NCI-H524 (cell line): ENCODE measurements at regions not wholly inside any gene's neighbourhood (a gene's known extent, or its start where the extent isn't known, plus 50 kb on each side); places are given as distances from the start of the nearest gene placed in this dataset.
A peak's percentile ranks its signal among the peaks of the same experiment; 100 is the strongest.

Experiments
- DNase-seq, 2 experiments: peaks; one replicate each; lab custom pipeline; 2025; lab: John Stamatoyannopoulos, UW

GRCh38 chr10:111266165-111266564 is 189.3 kb downstream of the ADRA2A start:
- no peak for DNase-seq

- no peak for DNase-seq
Observed at GRCh38 chr10:111267673-111268072, 190.8 kb downstream of the ADRA2A start.

GRCh38 chr10:111273235-111273634 is 196.4 kb downstream of the ADRA2A start:
- DNase-seq = no peak

GRCh38 chr10:111273635-111274034 is 196.8 kb downstream of the ADRA2A start:
- no peak for DNase-seq

- DNase-seq = no peak
Observed at GRCh38 chr10:111275091-111275490, 198.3 kb downstream of the ADRA2A start.

- no peak for DNase-seq
Observed at GRCh38 chr10:111277661-111278060, 200.8 kb downstream of the ADRA2A start.

GRCh38 chr10:111278266-111278665 is 201.4 kb downstream of the ADRA2A start:
- no peak for DNase-seq

GRCh38 chr10:111281516-111281915 is 204.7 kb downstream of the ADRA2A start:
- no peak for DNase-seq

GRCh38 chr10:111289461-111289860 is 212.6 kb downstream of the ADRA2A start:
- DNase-seq = no peak

- DNase-seq = no peak
Observed at GRCh38 chr10:111290649-111291048, 213.8 kb downstream of the ADRA2A start.

- no peak for DNase-seq
Observed at GRCh38 chr10:111295788-111296187, 219.0 kb downstream of the ADRA2A start.

- no peak for DNase-seq
Observed at GRCh38 chr10:111297351-111297848, 220.6 kb downstream of the ADRA2A start.

- no peak for DNase-seq
Observed at GRCh38 chr10:111298031-111298430, 221.2 kb downstream of the ADRA2A start.

GRCh38 chr10:111299037-111299436 is 222.2 kb downstream of the ADRA2A start:
- no peak for DNase-seq

GRCh38 chr10:111303887-111304286 is 227.1 kb downstream of the ADRA2A start:
- no peak for DNase-seq

- no peak for DNase-seq
Observed at GRCh38 chr10:111316722-111317212, 239.9 kb downstream of the ADRA2A start.

- no peak for DNase-seq
Observed at GRCh38 chr10:111319866-111320265, 243.0 kb downstream of the ADRA2A start.

- DNase-seq = no peak
Observed at GRCh38 chr10:111323389-111323966, 246.6 kb downstream of the ADRA2A start.

- DNase-seq = peak in 1 of 2 experiments; percentile 1
Observed at GRCh38 chr10:111332174-111332573, 255.3 kb downstream of the ADRA2A start.

- DNase-seq = no peak
Observed at GRCh38 chr10:111335826-111336225, 259.0 kb downstream of the ADRA2A start.

GRCh38 chr10:111338035-111338434 is 261.2 kb downstream of the ADRA2A start:
- DNase-seq = no peak

- no peak for DNase-seq
Observed at GRCh38 chr10:111338805-111339204, 262.0 kb downstream of the ADRA2A start.

- DNase-seq = no peak
Observed at GRCh38 chr10:111344804-111345203, 268.0 kb downstream of the ADRA2A start.

GRCh38 chr10:111347386-111348013 is 270.7 kb downstream of the ADRA2A start:
- no peak for DNase-seq
